HEK293 (cell line): ENCODE measurements at regions not wholly inside any gene's neighbourhood (a gene's known extent, or its start where the extent isn't known, plus 50 kb on each side); places are given as distances from the start of the nearest gene placed in this dataset.

ENCODE experiments used
- CTCF ChIA-PET: fragments of 350-600 bp; formaldehyde crosslinking; extraction: SDS; loops from one replicate; lab custom pipeline; 2021; ENCODE audit warnings: antibody characterized with exemption; lab: Yijun Ruan, JAX
- POLR2A ChIA-PET: fragments of 300-600 bp; formaldehyde crosslinking; extraction: SDS; loops from one replicate; lab custom pipeline; 2020; ENCODE audit warnings: antibody characterized with exemption, inconsistent platforms; lab: Yijun Ruan, JAX
- H3K27ac ChIP-seq: fragments of 200-500 bp; sonication (Bioruptor generic); 2 replicates; pipeline ENCODE4 v1.5.1; 2014; ENCODE audit warnings: low read depth, low read length, control low read depth, inconsistent platforms; ENCODE audit errors: extremely low read depth
- H3K36me3 ChIP-seq, 2 experiments: fragments of 200-500 bp in 1 of 2; sonication (Bioruptor generic) in 1 of 2; 1 replicate in 1 of 2; 2 replicates in 1 of 2; pipeline ENCODE4 v1.5.1; 2014 to 2017; ENCODE audit warnings: inconsistent platforms in 2 of 2, low read length in 2 of 2; ENCODE audit not compliant: control insufficient read depth in 2 of 2, insufficient read depth in 1 of 2
- H3K4me1 ChIP-seq: fragments of 200-500 bp; sonication (Bioruptor generic); 2 replicates; pipeline ENCODE4 v1.5.1; 2014; ENCODE audit warnings: mild to moderate bottlenecking, low read length, inconsistent platforms; ENCODE audit not compliant: control insufficient read depth, insufficient read depth
- H3K4me3 ChIP-seq: 2 replicates; pipeline ENCODE4 v1.5.1; 2011; ENCODE audit warnings: low read depth, mild to moderate bottlenecking, control low read depth, low read length, moderate library complexity
- H3K9me3 ChIP-seq: fragments of 200-500 bp; sonication (Bioruptor generic); 2 replicates; pipeline ENCODE4 v1.5.1; 2014; ENCODE audit warnings: low read depth, low read length, inconsistent platforms; ENCODE audit not compliant: control insufficient read depth, insufficient read depth
- BCL11A ChIP-seq: fragments of 450-650 bp; formaldehyde crosslinking; IDR thresholded peaks from 2 replicates; pipeline ENCODE4 v1.5.1; 2016; ENCODE audit warnings: low read depth, missing biosample characterization, missing genetic modification characterization
- BCL11B ChIP-seq: fragments of 450-650 bp; formaldehyde crosslinking; IDR thresholded peaks from 2 replicates; pipeline ENCODE4 v1.5.1; 2016; ENCODE audit warnings: low read depth, missing biosample characterization, missing genetic modification characterization
- GLI4 ChIP-seq: fragments of 450-650 bp; formaldehyde crosslinking; IDR thresholded peaks from 2 replicates; pipeline ENCODE4 v1.5.1; 2016; ENCODE audit warnings: missing biosample characterization, missing genetic modification characterization
- GLIS2 ChIP-seq: fragments of 450-650 bp; formaldehyde crosslinking; IDR thresholded peaks from 2 replicates; pipeline ENCODE4 v1.5.1; 2016; ENCODE audit warnings: missing biosample characterization, missing genetic modification characterization
- HOXC10 ChIP-seq: sonication (generic); formaldehyde crosslinking; IDR thresholded peaks from 2 replicates; pipeline ENCODE4 v1.8.1; 2023; ENCODE audit warnings: mild to moderate bottlenecking, missing genetic modification reagents
- KLF7 ChIP-seq: fragments of 450-650 bp; formaldehyde crosslinking; IDR thresholded peaks from 2 replicates; pipeline ENCODE4 v1.5.1; 2016; ENCODE audit warnings: missing biosample characterization, missing genetic modification characterization, borderline replicate concordance
- SCRT2 ChIP-seq: fragments of 450-650 bp; formaldehyde crosslinking; IDR thresholded peaks from 2 replicates; pipeline ENCODE4 v1.5.1; 2016; ENCODE audit warnings: missing biosample characterization, missing genetic modification characterization
- ZNF132 ChIP-seq: fragments of 450-650 bp; formaldehyde crosslinking; IDR thresholded peaks from 2 replicates; pipeline ENCODE4 v1.5.1; 2017; ENCODE audit warnings: missing biosample characterization, missing genetic modification characterization, borderline replicate concordance
- ZNF16 ChIP-seq: fragments of 450-650 bp; formaldehyde crosslinking; IDR thresholded peaks from 2 replicates; pipeline ENCODE4 v1.5.1; 2016; ENCODE audit warnings: low read depth, missing biosample characterization, missing genetic modification characterization
- ZNF184 ChIP-seq: fragments of 450-650 bp; IDR thresholded peaks from 2 replicates; pipeline ENCODE4 v1.5.1; 2018; ENCODE audit warnings: missing biosample characterization, mild to moderate bottlenecking, missing genetic modification characterization
- ZNF223 ChIP-seq: fragments of 450-650 bp; formaldehyde crosslinking; IDR thresholded peaks from 2 replicates; pipeline ENCODE4 v1.5.1; 2016; ENCODE audit warnings: missing biosample characterization, missing genetic modification characterization
- ZNF24 ChIP-seq: fragments of 450-650 bp; formaldehyde crosslinking; IDR thresholded peaks from 2 replicates; pipeline ENCODE4 v1.5.1; 2016; ENCODE audit warnings: missing biosample characterization, missing genetic modification characterization
- ZNF335 ChIP-seq: fragments of 450-650 bp; formaldehyde crosslinking; conservative IDR thresholded peaks from 2 replicates; pipeline ENCODE4 v1.5.1; 2016; ENCODE audit warnings: missing biosample characterization, missing genetic modification characterization
- ZNF416 ChIP-seq: fragments of 450-650 bp; formaldehyde crosslinking; IDR thresholded peaks from 2 replicates; pipeline ENCODE4 v1.5.1; 2016; ENCODE audit warnings: missing biosample characterization, missing genetic modification characterization
- ZNF426 ChIP-seq: fragments of 450-650 bp; formaldehyde crosslinking; IDR thresholded peaks from 2 replicates; pipeline ENCODE4 v1.5.1; 2017; ENCODE audit warnings: missing biosample characterization, missing genetic modification characterization, mild to moderate bottlenecking, inconsistent platforms, moderate library complexity
- ZNF514 ChIP-seq: fragments of 450-650 bp; formaldehyde crosslinking; IDR thresholded peaks from 2 replicates; pipeline ENCODE4 v1.5.1; 2016; ENCODE audit warnings: missing biosample characterization, missing genetic modification characterization
- ZNF629 ChIP-seq: fragments of 450-650 bp; formaldehyde crosslinking; IDR thresholded peaks from 2 replicates; pipeline ENCODE4 v1.5.1; 2017; ENCODE audit warnings: missing biosample characterization, missing genetic modification characterization
- ZNF654 ChIP-seq: fragments of 450-650 bp; formaldehyde crosslinking; IDR thresholded peaks from 2 replicates; pipeline ENCODE4 v1.5.1; 2016; ENCODE audit warnings: low read depth, missing biosample characterization, missing genetic modification characterization
- ZNF670 ChIP-seq: fragments of 450-650 bp; formaldehyde crosslinking; IDR thresholded peaks from 2 replicates; pipeline ENCODE4 v1.5.1; 2016; ENCODE audit warnings: missing biosample characterization, missing genetic modification characterization, low read depth
- ZNF76 ChIP-seq: fragments of 450-650 bp; formaldehyde crosslinking; IDR thresholded peaks from 2 replicates; pipeline ENCODE4; 2016; ENCODE audit warnings: low read depth, missing biosample characterization, missing genetic modification characterization, borderline replicate concordance
- TF ChIP-seq, protein P1 (sequence below): fragments of 450-650 bp; formaldehyde crosslinking; IDR thresholded peaks from 2 replicates; pipeline ENCODE4 v1.5.1; 2017; ENCODE audit warnings: missing biosample characterization, mild to moderate bottlenecking, missing genetic modification characterization, moderate library complexity
- TF ChIP-seq, protein P2 (sequence below): fragments of 450-650 bp; formaldehyde crosslinking; IDR thresholded peaks from 2 replicates; pipeline ENCODE4 v1.5.1; 2016; ENCODE audit warnings: missing biosample characterization, missing genetic modification characterization
- TF ChIP-seq, protein P3 (sequence below): sonication (generic); formaldehyde crosslinking; IDR thresholded peaks from 2 replicates; pipeline ENCODE4 v1.8.1; 2022; ENCODE audit warnings: mild to moderate bottlenecking, moderate library complexity, missing genetic modification reagents
- TF ChIP-seq, protein P4 (sequence below): fragments of 450-650 bp; formaldehyde crosslinking; IDR thresholded peaks from 2 replicates; pipeline ENCODE4 v1.5.1; 2016; ENCODE audit warnings: missing biosample characterization, missing genetic modification characterization
- TF ChIP-seq, protein P5 (sequence below): fragments of 450-650 bp; formaldehyde crosslinking; IDR thresholded peaks from 2 replicates; pipeline ENCODE4 v1.5.1; 2016; ENCODE audit warnings: missing biosample characterization, missing genetic modification characterization

DNA sequence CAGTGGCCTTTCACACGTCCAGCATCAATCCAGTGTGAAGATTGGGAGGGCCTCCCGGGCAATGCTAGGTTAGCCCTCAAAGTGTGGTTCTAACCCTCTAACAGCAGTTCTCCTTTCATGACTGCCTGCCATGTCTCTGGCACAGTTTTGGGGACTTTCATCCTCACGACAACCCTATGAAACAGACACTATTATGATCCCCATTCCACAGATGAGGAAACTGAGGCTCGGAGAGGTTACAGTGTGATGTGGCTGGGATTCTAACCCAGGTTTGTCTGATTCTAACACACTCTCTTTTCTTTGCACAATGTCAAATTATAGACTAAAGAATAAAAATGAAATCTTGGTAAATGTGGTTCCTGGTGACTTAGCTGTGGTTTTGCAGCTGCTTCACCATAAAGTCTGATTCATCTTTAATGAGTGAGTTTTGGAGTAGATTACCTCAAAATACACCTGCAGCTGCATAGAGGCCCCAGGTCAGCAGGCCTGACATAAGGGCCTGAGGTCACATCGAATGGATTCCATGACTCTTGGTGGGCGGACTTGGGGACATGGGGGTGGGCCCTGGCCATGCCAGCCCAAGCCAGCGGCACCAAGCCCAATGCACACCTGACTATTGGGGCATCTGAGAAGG lies 214.4 kb downstream of the GLI2 start:
- H3K9me3 ChIP-seq: no peaks in the 10 kb centered on the region
- H3K36me3 ChIP-seq: peaks cover 0 to 3% of the 10 kb centered on the region in 2 experiments; a peak in 1 of 3 replicates
- H3K4me3 ChIP-seq: no peak overlapping the region
- POLR2A ChIA-PET: no interaction called here
- H3K4me1 ChIP-seq: no peaks in the 10 kb centered on the region
- TF ChIP-seq ZNF76 (tag by site-specific recombination) (no peak), ZNF132 (tag by site-specific recombination) (no peak)
- no peak overlapping the region for H3K27ac ChIP-seq
- CTCF ChIA-PET: interaction anchor here (1.2 to 1.8 kb wide), 2 partner anchors 209 to 254 kb away, joined by 5 to 7 read pairs; no protein-coding TSS in a partner anchor

DNA sequence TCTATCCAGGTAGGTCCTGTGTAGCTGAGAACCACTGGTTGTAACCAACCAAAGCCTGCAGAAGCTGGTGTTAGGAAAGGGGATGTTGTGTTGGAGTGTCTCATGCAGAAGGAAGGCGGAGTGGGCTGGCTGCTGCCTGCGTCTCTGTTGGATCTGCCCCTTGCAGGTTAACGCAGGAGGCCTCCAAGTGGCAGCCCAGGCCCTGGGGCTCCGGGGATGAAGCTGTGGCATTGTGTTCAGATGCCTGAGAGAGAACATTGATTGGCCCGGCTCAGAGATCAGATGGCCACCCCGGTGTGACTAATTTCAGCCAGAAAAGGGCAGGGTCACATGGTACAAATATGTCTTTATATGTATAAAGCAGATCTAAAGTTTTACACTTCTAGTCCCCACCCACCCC lies 216.0 kb downstream of the GLI2 start:
- Histone ChIP-seq H3K36me3 (peaks cover 0 to 6% of the 10 kb centered on the region in 2 experiments; a peak in 1 of 3 replicates), H3K27ac (no peak overlapping the region), H3K4me1 (no peaks in the 10 kb centered on the region), H3K4me3 (no peak overlapping the region), H3K9me3 (no peaks in the 10 kb centered on the region)
- no peak for TF ChIP-seq HOXC10 (CRISPR knock-in tag)
- no peak for TF ChIP-seq GLIS2 (tag by site-specific recombination)
- no peak for TF ChIP-seq ZNF416 (tag by site-specific recombination)
- TF ChIP-seq ZNF514 (tag by site-specific recombination): no peak
- no peak for TF ChIP-seq ZNF335 (tag by site-specific recombination)
- TF ChIP-seq BCL11B (tag by site-specific recombination): no peak
- no peak for TF ChIP-seq KLF7 (tag by site-specific recombination)
- no peak for TF ChIP-seq ZNF654 (tag by site-specific recombination)
- TF ChIP-seq ZNF16 (tag by site-specific recombination): no peak
- TF ChIP-seq, protein P1, sequence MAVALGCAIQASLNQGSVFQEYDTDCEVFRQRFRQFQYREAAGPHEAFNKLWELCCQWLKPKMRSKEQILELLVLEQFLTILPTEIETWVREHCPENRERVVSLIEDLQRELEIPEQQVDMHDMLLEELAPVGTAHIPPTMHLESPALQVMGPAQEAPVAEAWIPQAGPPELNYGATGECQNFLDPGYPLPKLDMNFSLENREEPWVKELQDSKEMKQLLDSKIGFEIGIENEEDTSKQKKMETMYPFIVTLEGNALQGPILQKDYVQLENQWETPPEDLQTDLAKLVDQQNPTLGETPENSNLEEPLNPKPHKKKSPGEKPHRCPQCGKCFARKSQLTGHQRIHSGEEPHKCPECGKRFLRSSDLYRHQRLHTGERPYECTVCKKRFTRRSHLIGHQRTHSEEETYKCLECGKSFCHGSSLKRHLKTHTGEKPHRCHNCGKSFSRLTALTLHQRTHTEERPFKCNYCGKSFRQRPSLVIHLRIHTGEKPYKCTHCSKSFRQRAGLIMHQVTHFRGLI: no peak
- ChIA-PET POLR2A (no interaction called here), CTCF (interaction anchor here (0.6 to 0.7 kb wide), 2 partner anchors 116 to 1128 kb away, joined by 3 read pairs; no protein-coding TSS in a partner anchor)

DNA sequence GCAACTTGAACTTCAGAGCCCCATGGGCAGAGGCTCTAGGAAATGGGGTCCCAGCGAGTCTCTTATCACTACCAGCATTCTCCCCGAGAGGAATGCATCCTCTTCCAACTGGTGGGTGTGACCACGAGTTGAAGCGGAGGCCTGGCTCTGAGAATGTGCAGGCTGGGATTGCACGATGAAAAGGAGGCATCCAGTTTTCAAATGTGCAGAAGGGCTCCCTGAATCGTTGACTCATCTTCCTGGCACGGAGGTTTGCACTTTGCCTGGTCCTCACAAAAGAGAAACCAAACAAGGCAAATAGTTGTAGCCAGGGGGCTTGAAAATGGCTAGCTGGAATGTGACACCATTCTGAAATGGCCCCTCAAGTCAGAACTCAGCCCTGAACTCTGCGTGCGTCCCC lies 216.7 kb downstream of the GLI2 start:
- Histone ChIP-seq H3K9me3 (no peaks in the 10 kb centered on the region), H3K4me3 (no peak overlapping the region), H3K36me3 (peaks cover 0 to 6% of the 10 kb centered on the region in 2 experiments; a peak in 1 of 3 replicates), H3K27ac (no peak overlapping the region), H3K4me1 (no peaks in the 10 kb centered on the region)
- ChIA-PET CTCF (no interaction called here), POLR2A (no interaction called here)
- TF ChIP-seq, protein P2, sequence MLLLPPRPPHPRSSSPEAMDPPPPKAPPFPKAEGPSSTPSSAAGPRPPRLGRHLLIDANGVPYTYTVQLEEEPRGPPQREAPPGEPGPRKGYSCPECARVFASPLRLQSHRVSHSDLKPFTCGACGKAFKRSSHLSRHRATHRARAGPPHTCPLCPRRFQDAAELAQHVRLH (tag by site-specific recombination): no peak
- no peak for TF ChIP-seq BCL11A
- TF ChIP-seq, protein P3, sequence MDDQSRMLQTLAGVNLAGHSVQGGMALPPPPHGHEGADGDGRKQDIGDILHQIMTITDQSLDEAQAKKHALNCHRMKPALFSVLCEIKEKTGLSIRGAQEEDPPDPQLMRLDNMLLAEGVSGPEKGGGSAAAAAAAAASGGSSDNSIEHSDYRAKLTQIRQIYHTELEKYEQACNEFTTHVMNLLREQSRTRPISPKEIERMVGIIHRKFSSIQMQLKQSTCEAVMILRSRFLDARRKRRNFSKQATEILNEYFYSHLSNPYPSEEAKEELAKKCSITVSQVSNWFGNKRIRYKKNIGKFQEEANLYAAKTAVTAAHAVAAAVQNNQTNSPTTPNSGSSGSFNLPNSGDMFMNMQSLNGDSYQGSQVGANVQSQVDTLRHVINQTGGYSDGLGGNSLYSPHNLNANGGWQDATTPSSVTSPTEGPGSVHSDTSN (CRISPR knock-in tag): no peak
- no peak for TF ChIP-seq ZNF184
- TF ChIP-seq ZNF426: no peak
- TF ChIP-seq ZNF629: no peak
- TF ChIP-seq GLI4 (tag by site-specific recombination): no peak
- no peak for TF ChIP-seq ZNF24
- TF ChIP-seq, protein P4, sequence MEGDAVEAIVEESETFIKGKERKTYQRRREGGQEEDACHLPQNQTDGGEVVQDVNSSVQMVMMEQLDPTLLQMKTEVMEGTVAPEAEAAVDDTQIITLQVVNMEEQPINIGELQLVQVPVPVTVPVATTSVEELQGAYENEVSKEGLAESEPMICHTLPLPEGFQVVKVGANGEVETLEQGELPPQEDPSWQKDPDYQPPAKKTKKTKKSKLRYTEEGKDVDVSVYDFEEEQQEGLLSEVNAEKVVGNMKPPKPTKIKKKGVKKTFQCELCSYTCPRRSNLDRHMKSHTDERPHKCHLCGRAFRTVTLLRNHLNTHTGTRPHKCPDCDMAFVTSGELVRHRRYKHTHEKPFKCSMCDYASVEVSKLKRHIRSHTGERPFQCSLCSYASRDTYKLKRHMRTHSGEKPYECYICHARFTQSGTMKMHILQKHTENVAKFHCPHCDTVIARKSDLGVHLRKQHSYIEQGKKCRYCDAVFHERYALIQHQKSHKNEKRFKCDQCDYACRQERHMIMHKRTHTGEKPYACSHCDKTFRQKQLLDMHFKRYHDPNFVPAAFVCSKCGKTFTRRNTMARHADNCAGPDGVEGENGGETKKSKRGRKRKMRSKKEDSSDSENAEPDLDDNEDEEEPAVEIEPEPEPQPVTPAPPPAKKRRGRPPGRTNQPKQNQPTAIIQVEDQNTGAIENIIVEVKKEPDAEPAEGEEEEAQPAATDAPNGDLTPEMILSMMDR (tag by site-specific recombination): no peak
- no peak for TF ChIP-seq SCRT2 (tag by site-specific recombination)
- TF ChIP-seq, protein P5, sequence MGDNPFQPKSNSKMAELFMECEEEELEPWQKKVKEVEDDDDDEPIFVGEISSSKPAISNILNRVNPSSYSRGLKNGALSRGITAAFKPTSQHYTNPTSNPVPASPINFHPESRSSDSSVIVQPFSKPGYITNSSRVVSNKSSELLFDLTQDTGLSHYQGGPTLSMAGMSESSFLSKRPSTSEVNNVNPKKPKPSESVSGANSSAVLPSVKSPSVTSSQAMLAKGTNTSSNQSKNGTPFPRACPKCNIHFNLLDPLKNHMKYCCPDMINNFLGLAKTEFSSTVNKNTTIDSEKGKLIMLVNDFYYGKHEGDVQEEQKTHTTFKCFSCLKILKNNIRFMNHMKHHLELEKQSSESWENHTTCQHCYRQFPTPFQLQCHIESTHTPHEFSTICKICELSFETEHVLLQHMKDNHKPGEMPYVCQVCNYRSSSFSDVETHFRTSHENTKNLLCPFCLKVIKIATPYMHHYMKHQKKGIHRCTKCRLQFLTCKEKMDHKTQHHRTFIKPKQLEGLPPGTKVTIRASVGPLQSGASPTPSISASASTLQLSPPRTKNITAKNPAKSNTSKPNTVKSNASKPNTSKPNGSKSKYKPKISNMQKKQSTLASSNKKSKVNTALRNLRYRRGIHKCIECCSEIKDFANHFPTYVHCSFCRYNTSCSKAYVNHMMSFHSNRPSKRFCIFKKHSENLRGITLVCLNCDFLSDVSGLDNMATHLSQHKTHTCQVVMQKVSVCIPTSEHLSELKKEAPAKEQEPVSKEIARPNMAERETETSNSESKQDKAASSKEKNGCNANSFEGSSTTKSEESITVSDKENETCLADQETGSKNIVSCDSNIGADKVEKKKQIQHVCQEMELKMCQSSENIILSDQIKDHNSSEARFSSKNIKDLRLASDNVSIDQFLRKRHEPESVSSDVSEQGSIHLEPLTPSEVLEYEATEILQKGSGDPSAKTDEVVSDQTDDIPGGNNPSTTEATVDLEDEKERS (tag by site-specific recombination): no peak
- no peak for TF ChIP-seq ZNF223 (tag by site-specific recombination)
- TF ChIP-seq ZNF670: no peak
